IMR-90 (cell line): ENCODE measurements at regions not wholly inside any gene's neighbourhood (a gene's known extent, or its start where the extent isn't known, plus 50 kb on each side); places are given as distances from the start of the nearest gene placed in this dataset.

Experiments
- ATAC-seq: fragments of 200-7000 bp; cut with Tn5 transposase; 2 replicates; pipeline ENCODE4 v1.9.1; 2020; ENCODE audit warnings: low read depth, mild to moderate bottlenecking, moderate library complexity
- BruUV-seq: library from RNA; stranded (reverse); fragments of 400-500 nt; replicated peaks from 2 replicates; lab custom pipeline; 2021; lab: Mats Ljungman, UMichigan
- CTCF ChIA-PET: fragments of 300-600 bp; formaldehyde crosslinking; extraction: SDS; loops from one replicate; lab custom pipeline; 2021; ENCODE audit warnings: antibody characterized with exemption; lab: Yijun Ruan, JAX
- POLR2A ChIA-PET: fragments of 300-600 bp; sonication (Branson Sonifier 250); formaldehyde crosslinking; loops from one replicate; lab custom pipeline; 2022; ENCODE audit warnings: antibody characterized with exemption; ENCODE audit not compliant: unreplicated experiment; lab: Charles Lee
- DNase-seq: peaks from one replicate; pipeline ENCODE4 v3.0.0; 2013
- H2AFZ ChIP-seq: replicated peaks from 2 replicates; pipeline ENCODE3; 2013; ENCODE audit warnings: low read length, mild to moderate bottlenecking; ENCODE audit not compliant: poor library complexity
- H2AK5ac ChIP-seq: 2 replicates; pipeline ENCODE4 v1.6.1; 2013; ENCODE audit warnings: low read depth, low read length, inconsistent platforms
- H2AK9ac ChIP-seq: replicated peaks from 2 replicates; pipeline ENCODE3; 2013; ENCODE audit warnings: mild to moderate bottlenecking, low read depth, low read length, moderate library complexity; ENCODE audit not compliant: poor library complexity
- H2BK120ac ChIP-seq: 2 replicates; pipeline ENCODE4 v1.6.1; 2013; ENCODE audit warnings: low read depth, low read length, inconsistent platforms
- H2BK15ac ChIP-seq: 3 replicates; pipeline ENCODE4 v1.6.1; 2013; ENCODE audit warnings: low read depth, low read length, inconsistent platforms
- H2BK20ac ChIP-seq: 2 replicates; pipeline ENCODE4 v1.6.1; 2013; ENCODE audit warnings: low read depth, mild to moderate bottlenecking, inconsistent platforms, low read length, moderate library complexity
- H2BK5ac ChIP-seq: 2 replicates; pipeline ENCODE4 v1.6.1; 2013; ENCODE audit warnings: mild to moderate bottlenecking, low read depth, low read length, inconsistent platforms; ENCODE audit not compliant: poor library complexity, severe bottlenecking
- H3K14ac ChIP-seq: replicated peaks from 2 replicates; pipeline ENCODE4 v1.6.1; 2013; ENCODE audit warnings: low read depth, low read length, inconsistent platforms
- H3K18ac ChIP-seq: 2 replicates; pipeline ENCODE4 v1.6.1; 2013; ENCODE audit warnings: low read depth, low read length, control low read depth
- H3K23ac ChIP-seq: 2 replicates; pipeline ENCODE4 v1.6.1; 2013; ENCODE audit warnings: low read depth, low read length, inconsistent platforms
- H3K27ac ChIP-seq: 2 replicates; pipeline ENCODE4 v1.5.1; 2013; ENCODE audit warnings: mild to moderate bottlenecking, control low read depth, low read length; ENCODE audit not compliant: insufficient read depth
- H3K27me3 ChIP-seq: 2 replicates; pipeline ENCODE4 v1.6.1; 2013; ENCODE audit warnings: low read length; ENCODE audit not compliant: control insufficient read depth, insufficient read depth
- H3K36me3 ChIP-seq: 2 replicates; pipeline ENCODE4 v1.6.1; 2013; ENCODE audit warnings: low read length, mixed read lengths; ENCODE audit not compliant: control insufficient read depth, insufficient read depth
- H3K4ac ChIP-seq: 2 replicates; pipeline ENCODE4 v1.6.1; 2013; ENCODE audit warnings: low read depth, low read length, inconsistent platforms
- H3K4me1 ChIP-seq: 2 replicates; pipeline ENCODE4 v1.6.1; 2013; ENCODE audit warnings: low read length, mixed read lengths; ENCODE audit not compliant: control insufficient read depth, insufficient read depth
- H3K4me2 ChIP-seq: 2 replicates; pipeline ENCODE4 v1.6.1; 2013; ENCODE audit warnings: low read depth, mild to moderate bottlenecking, control low read depth, low read length, moderate library complexity
- H3K4me3 ChIP-seq: 2 replicates; pipeline ENCODE4 v1.5.1; 2013; ENCODE audit warnings: low read depth, mild to moderate bottlenecking, control low read depth, low read length, moderate library complexity; ENCODE audit not compliant: insufficient read depth
- H3K56ac ChIP-seq: 2 replicates; pipeline ENCODE4 v1.6.1; 2013; ENCODE audit warnings: low read length, inconsistent platforms; ENCODE audit not compliant: insufficient read depth; ENCODE audit errors: extremely low read depth
- H3K79me1 ChIP-seq, 2 experiments: 2 replicates each; pipeline ENCODE4 v1.6.1; 2013; ENCODE audit warnings: low read length in 2 of 2, inconsistent platforms in 1 of 2, low read depth in 1 of 2
- H3K9ac ChIP-seq: 2 replicates; pipeline ENCODE4 v1.6.1; 2013; ENCODE audit warnings: low read depth, low read length, control low read depth
- H3K9me1 ChIP-seq: 2 replicates; pipeline ENCODE4 v1.6.1; 2013; ENCODE audit warnings: low read length, inconsistent platforms; ENCODE audit not compliant: insufficient read depth
- H3K9me3 ChIP-seq: 2 replicates; pipeline ENCODE4 v1.6.1; 2013; ENCODE audit warnings: low read length; ENCODE audit not compliant: control insufficient read depth, insufficient read depth
- H4K20me1 ChIP-seq: 2 replicates; pipeline ENCODE4 v1.6.1; 2013; ENCODE audit warnings: low read length, inconsistent platforms; ENCODE audit not compliant: insufficient read depth
- H4K5ac ChIP-seq: 2 replicates; pipeline ENCODE4 v1.6.1; 2013; ENCODE audit warnings: mild to moderate bottlenecking, low read depth, low read length, control low read depth
- H4K8ac ChIP-seq, 2 experiments: 2 replicates each; pipeline ENCODE4 v1.6.1; 2013; ENCODE audit warnings: low read depth in 2 of 2, low read length in 2 of 2, control low read depth in 1 of 2, inconsistent platforms in 1 of 2
- H4K91ac ChIP-seq: 2 replicates; pipeline ENCODE4 v1.6.1; 2013; ENCODE audit warnings: low read depth, low read length, inconsistent platforms; ENCODE audit not compliant: insufficient read depth
- BHLHE40 ChIP-seq: fragments of 150-350 bp; IDR thresholded peaks from 2 replicates; pipeline ENCODE4 v1.6.1; 2016; ENCODE audit warnings: mild to moderate bottlenecking, low read depth, low read length
- CEBPB ChIP-seq: IDR thresholded peaks from 2 replicates; pipeline ENCODE4 v1.6.1; 2012; ENCODE audit warnings: low read depth, low read length, improper control_type of control experiment
- CTCF ChIP-seq: conservative IDR thresholded peaks from 2 replicates; pipeline ENCODE4 v1.5.1; 2012; ENCODE audit warnings: mild to moderate bottlenecking, low read depth, low read length, improper control_type of control experiment
- FOS ChIP-seq: fragments of 150-350 bp; IDR thresholded peaks from 2 replicates; pipeline ENCODE4 v1.6.1; 2016; ENCODE audit warnings: low read depth, low read length
- MAFK ChIP-seq: IDR thresholded peaks from 2 replicates; pipeline ENCODE4 v1.6.1; 2012; ENCODE audit warnings: low read depth, low read length, improper control_type of control experiment
- MAZ ChIP-seq: IDR thresholded peaks from 2 replicates; pipeline ENCODE4 v1.6.1; 2012; ENCODE audit warnings: low read depth, mild to moderate bottlenecking, low read length, improper control_type of control experiment, moderate library complexity, borderline replicate concordance
- MXI1 ChIP-seq: IDR thresholded peaks from 2 replicates; pipeline ENCODE4 v1.6.1; 2012; ENCODE audit warnings: low read depth, mild to moderate bottlenecking, low read length, moderate library complexity, borderline replicate concordance
- NFE2L2 ChIP-seq: fragments of 150-350 bp; IDR thresholded peaks from 2 replicates; pipeline ENCODE4 v1.6.1; 2016; ENCODE audit warnings: low read depth, mild to moderate bottlenecking, low read length
- POLR2A ChIP-seq: IDR thresholded peaks from 2 replicates; pipeline ENCODE4 v1.6.1; 2012; ENCODE audit warnings: mild to moderate bottlenecking, low read depth, low read length
- RAD21 ChIP-seq: IDR thresholded peaks from 2 replicates; pipeline ENCODE4 v1.6.1; 2012; ENCODE audit warnings: low read length, improper control_type of control experiment
- RCOR1 ChIP-seq: IDR thresholded peaks from 2 replicates; pipeline ENCODE4 v1.6.1; 2012; ENCODE audit warnings: mild to moderate bottlenecking, low read length, improper control_type of control experiment; ENCODE audit not compliant: insufficient replicate concordance
- RFX5 ChIP-seq: IDR thresholded peaks from 2 replicates; pipeline ENCODE4 v1.8.0; 2012; ENCODE audit warnings: low read depth, mild to moderate bottlenecking, low read length, moderate library complexity
- SMC3 ChIP-seq: fragments of 150-350 bp; IDR thresholded peaks from 2 replicates; pipeline ENCODE4 v1.6.1; 2016; ENCODE audit warnings: low read depth, mild to moderate bottlenecking, antibody characterized with exemption, low read length, moderate library complexity
- WGBS, 2 experiments: methylation state at CpG; one replicate each; pipeline versions ENCODE4 v1.1.5 to v1.1.7; 2013; ENCODE audit warnings: missing lambda C conversion rate in 2 of 2; ENCODE audit not compliant: insufficient read length in 1 of 2; ENCODE audit errors: extremely low coverage in 2 of 2; 5-methylcytosine and 5-hydroxymethylcytosine counted together
- dilution Hi-C: fragments of 300-500 bp; cut with HindIII; formaldehyde crosslinking; loops from one replicate; pipeline ENCODE4 v1.14.3; 2018; ENCODE audit warnings: low sequenced_read_pairs; ENCODE audit not compliant: unreplicated experiment
- in situ Hi-C: fragments of 300-500 bp; cut with MboI; formaldehyde crosslinking; loops from 3 replicates; pipeline ENCODE4 v1.14.3; 2019; ENCODE audit warnings: low sequenced_read_pairs, inconsistent platforms, mixed read lengths
- intact Hi-C: fragments of 100-400 bp; cut with micrococcal nuclease; formaldehyde crosslinking; loops from 2 replicates; pipeline ENCODE4 v1.10.0; 2022
- TF ChIP-seq, protein P1 (sequence below): fragments of 150-350 bp; IDR thresholded peaks from 2 replicates; pipeline ENCODE4 v1.6.1; 2017; ENCODE audit warnings: mild to moderate bottlenecking, antibody characterized with exemption, low read length, low read depth

- Histone ChIP-seq H2BK15ac (no peak overlapping the region), H3K23ac (no peak overlapping the region), H3K9me1 (no peaks in the 10 kb centered on the region), H2BK120ac (no peak overlapping the region), H3K4me3 (no peak overlapping the region), H3K79me1 (no peaks in the 10 kb centered on the region), H2AK9ac (no peak overlapping the region), H2BK20ac (no peak overlapping the region), H3K36me3 (no peaks in the 10 kb centered on the region), H3K56ac (no peak overlapping the region), H3K27me3 (peaks cover 7% of the 10 kb centered on the region), H3K14ac (no peak overlapping the region), H2BK5ac (no peak overlapping the region), H2AK5ac (no peak overlapping the region), H3K9ac (no peak overlapping the region), H4K91ac (no peak overlapping the region), H3K4ac (no peak overlapping the region), H4K5ac (no peak overlapping the region), H4K20me1 (no peaks in the 10 kb centered on the region), H3K4me2 (no peak overlapping the region), H3K9me3 (no peaks in the 10 kb centered on the region), H3K27ac (no peak overlapping the region), H3K18ac (no peak overlapping the region), H4K8ac (no peak overlapping the region), H2AFZ (no peak overlapping the region), H3K4me1 (no peaks in the 10 kb centered on the region)
- ChIA-PET POLR2A (no interaction called here), CTCF (interaction anchor here (0.5 kb wide), 1 partner anchor 563 kb away, joined by 3 read pairs; no protein-coding TSS in a partner anchor)
- in situ Hi-C loops = no loop called here
- BruUV-seq = no TSS peak
- dilution Hi-C loops = no loop called here
- DNase-seq (no peak), ATAC-seq (no peak; the same call in 1 of the 2 replicates)
- no CpG with 5 or more reads among the region's 3 CpGs for WGBS, 2 experiments
- intact Hi-C loops = no loop called here
- TF ChIP-seq RCOR1 = no peak
- TF ChIP-seq RFX5 = no peak
- no peak for TF ChIP-seq BHLHE40
- no peak for TF ChIP-seq RAD21
- no peak for TF ChIP-seq MAZ
- no peak for TF ChIP-seq SMC3
- TF ChIP-seq NFE2L2 = no peak
- no peak for TF ChIP-seq POLR2A
- TF ChIP-seq, protein P1, sequence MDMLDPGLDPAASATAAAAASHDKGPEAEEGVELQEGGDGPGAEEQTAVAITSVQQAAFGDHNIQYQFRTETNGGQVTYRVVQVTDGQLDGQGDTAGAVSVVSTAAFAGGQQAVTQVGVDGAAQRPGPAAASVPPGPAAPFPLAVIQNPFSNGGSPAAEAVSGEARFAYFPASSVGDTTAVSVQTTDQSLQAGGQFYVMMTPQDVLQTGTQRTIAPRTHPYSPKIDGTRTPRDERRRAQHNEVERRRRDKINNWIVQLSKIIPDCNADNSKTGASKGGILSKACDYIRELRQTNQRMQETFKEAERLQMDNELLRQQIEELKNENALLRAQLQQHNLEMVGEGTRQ = no peak
- TF ChIP-seq FOS = no peak
- TF ChIP-seq MXI1 = no peak
- TF ChIP-seq CTCF = no peak
- no peak for TF ChIP-seq CEBPB
- no peak for TF ChIP-seq MAFK
Observed at GRCh38 chr2:13021470-13021957, 304.8 kb downstream of the TRIB2 start.
